ENCODE measurements at regions not wholly inside any gene's neighbourhood (a gene's known extent, or its start where the extent isn't known, plus 50 kb on each side); places are given as distances from the start of the nearest gene placed in this dataset.
"Not testable (repeated sequence)": the region's sequence is repeated elsewhere in the genome, so short reads cannot be mapped to it uniquely, and the experiment has no call there.

DNA sequence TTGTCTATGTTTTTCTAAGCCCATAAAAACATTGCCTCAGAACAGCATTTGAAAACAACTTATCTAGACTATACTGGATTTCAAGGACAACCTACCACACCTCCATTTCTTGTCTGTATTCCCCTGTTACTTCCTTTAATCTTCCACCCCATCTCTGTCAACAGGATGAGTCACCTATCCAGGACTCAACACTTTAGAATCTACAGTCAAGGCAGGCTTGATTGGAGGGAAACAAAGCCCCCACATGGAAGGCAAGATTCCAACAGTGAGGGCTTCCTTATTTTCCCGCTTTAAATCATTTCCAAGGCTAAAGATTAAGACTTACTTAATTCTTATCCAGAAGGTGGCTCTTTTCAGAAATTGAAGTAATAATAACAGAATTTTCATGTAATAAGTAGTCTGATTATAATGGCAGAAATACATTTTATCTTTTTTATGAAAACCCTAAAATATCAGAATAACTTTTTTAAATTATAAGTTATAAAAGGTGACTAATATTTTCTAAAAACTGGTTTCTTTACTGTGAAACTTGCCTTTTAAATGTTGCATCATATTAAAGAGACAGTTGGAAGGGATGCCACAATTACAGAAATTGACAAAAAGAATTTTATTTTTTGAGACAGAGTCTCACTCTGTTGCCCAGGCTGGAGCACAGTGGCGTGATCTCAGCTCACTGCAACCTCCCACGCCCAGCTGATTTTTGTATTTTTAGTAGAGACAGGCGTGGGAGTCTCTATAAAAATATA is 138.7 kb upstream of the CCDC150 start:
- no peak for DNase-seq

DNA sequence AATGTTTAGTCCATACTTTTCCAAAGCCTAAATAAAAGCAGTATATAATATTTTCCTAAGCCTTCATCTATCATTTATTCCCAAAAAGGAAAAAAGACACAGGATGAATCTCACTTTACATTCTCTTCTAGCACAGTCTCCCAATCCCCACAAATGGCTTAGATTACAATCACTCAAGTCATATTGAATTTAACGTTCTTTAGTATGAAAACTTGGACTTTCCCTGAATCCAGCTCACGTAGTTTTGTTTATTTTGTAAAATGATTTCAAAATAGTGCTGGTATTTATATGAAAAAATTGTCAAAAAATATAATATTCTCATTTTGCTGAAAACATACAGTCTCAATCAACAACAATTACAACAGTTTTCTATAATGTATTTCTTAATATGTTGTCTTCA is 137.7 kb upstream of the CCDC150 start:
- no peak for DNase-seq

DNA sequence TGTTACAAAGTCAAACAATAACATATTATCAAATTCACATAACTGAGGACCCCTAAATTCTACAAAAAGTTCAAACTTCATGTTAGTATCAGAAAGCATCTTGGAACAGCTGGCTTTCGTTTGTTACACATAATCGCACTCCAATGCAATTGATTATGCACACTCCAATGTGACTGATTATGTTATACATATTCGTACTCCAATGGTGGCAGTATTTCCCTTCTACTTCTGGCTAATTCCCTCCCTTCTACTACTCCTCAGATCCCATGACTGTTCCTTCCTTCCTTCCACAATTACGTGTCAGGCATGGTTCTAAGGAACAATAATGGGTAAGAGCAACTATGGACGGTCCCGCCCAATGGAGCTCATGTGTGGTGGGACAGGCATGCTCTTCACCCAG is 137.1 kb upstream of the CCDC150 start:
- DNase-seq = no peak

DNA sequence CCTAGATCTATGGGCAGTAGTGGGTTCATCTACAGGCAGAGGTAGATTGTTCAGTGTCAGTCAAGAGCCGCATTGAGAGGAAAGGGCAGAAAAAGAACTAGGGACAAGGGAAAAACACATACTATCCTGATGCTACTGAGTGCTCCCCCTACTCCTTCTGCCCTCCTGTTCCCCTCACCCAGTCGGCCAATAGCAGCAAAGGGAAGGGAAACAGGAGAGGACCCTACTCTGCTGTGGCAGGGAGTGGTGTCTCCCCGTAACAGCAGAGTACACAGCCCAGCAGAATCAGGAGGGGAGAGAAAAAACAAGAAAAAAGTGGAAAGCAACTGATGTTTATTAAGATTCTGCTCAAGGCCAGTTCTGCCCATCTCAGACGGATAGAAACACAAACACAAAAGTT is 136.1 kb upstream of the CCDC150 start:
- DNase-seq = no peak

DNA sequence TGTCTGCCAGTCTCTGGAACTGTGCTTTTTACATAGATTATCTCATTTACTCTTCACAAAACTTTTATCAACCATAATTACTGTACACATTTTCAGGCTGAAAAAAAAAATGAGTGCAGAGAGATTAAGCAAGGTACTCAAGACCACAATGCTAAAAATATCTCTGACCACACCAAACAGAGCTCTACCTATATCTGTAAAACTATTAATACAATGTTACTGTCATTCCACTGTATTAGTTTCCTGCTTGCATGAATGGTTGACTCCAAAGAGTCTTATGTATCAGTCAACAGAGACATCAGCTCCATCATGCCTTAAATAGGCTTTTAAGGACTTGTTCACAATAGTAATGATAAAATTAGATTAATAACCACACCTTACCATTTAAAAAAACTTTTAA is 134.7 kb upstream of the CCDC150 start:
- DNase-seq = no peak

DNA sequence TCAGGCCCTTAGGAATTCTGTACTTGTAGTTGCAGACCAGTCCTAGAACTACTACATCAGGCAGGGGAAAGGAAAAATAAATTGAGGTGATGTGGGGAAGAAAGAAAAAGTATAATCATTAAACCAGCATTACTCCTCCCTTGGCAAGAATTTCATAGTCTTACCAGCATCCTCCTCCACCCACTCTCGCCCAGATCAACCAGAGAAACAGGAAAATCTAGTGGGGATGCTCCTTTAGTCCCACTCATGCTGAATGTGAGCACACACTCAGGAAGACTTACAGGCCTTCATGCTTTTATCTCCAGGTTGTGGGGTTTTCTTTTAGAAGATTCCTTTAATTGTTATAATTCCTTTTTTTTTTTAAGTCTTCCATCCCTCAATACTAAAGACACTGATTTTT is 129.3 kb upstream of the CCDC150 start:
- no peak for DNase-seq

DNA sequence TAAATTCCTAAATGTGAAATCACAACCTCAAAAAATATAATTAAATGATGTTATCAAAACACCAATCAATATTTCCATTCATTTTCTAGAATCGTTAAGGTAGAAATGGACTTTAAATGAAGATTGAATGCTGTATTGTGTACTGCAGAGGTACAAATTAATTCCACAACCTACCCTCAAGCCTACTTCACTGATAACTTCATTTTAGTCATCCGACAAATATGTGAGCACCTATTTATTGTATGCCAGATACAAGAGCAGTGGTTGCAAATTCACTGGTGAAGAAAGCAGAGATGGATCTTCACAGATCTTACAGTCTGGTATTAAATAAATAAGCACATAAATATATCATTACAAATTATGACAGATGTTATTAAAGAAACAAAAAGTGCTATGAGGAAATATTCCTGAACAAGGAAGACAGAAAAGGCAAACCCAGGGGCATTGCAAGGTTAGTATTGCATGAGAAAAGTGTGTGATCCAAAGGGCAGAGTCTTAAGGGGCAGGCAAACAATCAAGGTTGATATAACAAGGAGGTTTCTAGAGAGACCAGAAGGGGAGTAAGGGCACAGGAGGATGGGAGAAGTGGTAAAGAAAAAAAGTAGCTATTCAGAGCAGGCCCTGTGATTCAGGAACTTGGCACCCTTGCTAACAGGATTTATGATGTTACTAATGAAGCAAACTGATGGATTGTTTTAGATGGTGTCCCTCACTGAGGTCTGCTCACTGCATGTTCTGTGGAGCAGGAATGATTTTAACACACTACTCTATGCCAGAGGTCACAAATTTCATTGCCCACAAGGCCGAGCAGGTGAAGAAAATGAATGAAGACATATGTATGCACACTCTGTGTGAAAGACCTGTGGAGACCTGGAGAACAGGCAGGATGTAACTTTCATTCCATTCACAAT is 128.0 kb upstream of the CCDC150 start:
- DNase-seq = no peak

DNA sequence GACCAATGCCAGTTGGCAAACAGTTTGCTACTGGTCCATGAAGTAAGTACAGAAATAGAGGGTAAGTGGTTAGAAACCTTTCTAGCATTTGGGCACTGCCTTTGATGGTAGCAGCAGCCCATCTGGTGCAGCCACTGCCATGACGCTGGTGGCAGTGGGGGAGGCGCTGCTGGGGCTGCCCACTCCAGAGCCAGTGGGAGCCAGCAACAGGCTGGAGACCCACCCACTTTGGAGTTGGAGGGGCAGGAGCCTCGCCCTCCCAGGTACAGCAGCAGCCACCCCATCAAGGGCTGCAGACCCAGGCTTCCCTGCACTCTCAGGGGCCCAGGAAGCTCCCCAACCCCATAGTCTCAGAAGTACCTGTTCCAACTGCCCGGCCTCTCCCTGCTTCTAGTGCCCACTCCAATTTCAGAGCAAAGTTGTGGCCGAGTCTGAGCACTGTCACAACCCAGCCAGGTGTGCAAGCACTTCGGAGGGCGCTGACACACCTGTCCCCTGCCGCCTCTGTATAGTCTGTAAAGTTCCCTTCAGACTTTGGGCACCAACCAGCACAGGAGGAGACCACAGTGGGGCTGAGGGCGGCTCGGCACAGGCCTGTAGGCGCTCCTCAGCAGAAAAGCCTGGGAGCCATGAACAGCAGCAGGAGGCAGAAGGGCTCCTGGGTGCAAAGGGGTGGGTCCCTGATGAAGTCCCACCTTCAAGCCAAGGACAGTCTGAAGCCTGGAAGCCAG is 125.6 kb upstream of the CCDC150 start:
- no peak for DNase-seq

DNA sequence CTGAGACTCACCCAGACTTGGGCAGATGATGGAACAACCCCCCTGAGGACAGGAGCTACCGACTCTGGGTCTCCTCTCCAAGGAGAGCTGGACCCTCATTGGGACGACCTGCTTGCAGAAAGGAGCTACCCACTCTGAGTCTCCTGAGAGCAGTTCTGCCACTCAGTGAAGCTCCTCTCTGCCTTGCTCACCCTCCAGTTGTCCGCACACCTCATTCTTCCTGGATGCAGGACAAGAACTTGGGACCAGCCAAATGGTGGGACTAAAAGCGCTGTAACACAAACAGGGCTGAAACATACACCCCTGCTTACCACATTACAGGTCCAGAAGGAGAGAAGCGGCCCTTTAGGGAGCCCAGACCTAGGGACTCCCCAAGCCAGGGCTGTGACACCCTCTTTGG is 124.9 kb upstream of the CCDC150 start:
- no peak for DNase-seq

DNA sequence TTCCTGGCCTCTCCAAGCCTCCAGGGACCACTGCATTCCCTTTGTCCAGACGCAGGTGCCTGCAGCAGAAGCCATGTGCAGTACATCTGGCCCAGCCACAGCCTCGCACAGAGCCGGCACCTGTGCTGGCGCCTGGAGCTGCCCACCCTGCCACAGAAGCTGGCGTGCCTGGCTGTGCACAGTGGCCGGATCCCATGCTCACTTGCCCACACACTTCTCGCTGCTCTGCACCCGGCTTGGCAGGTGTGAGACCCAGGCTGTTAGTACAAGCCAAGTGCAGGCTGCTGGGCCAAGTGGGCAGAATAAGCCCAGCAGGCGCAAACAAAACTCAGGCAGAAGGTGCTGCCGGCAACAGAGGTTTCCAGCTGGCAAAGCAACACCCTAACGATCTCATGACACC is 124.5 kb upstream of the CCDC150 start:
- no peak for DNase-seq

DNA sequence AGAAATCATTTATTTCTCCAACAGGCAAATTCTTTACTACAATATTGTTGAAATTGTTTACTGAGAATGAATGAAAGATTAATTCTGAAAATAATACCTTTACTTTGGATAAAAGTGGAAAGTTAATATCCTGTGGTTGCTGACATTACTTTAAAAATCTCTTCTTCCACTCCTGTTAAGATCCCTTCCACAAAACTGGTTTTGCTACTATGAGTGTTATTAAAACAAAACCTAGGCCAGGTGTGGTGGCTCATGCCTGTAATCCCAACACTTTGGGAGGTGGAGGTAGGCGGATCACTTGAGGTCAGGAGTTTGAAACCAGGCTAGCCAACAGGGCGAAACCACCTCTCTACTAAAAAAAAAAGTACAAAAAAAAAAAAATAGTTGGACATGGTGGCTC is 123.9 kb upstream of the CCDC150 start:
- no peak for DNase-seq

DNA sequence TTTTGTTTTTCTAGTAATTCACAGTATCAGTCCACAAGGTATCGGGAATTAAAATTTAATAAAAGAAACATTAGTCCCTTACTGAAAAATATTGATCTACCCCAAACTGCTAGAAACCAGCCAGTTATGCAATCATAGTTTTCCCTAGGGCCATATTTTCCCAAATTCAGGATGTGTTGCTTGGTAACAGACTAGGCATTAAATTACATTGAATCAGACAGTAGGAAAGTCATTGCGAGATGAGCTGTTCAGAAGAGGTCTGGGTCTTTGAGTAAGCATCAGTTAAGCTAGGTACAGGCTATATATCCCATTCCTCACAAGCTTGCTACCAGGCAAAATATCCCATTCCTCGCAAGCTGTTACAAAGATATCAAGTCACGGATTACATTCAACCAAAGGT is 123.0 kb upstream of the CCDC150 start:
- no peak for DNase-seq

DNA sequence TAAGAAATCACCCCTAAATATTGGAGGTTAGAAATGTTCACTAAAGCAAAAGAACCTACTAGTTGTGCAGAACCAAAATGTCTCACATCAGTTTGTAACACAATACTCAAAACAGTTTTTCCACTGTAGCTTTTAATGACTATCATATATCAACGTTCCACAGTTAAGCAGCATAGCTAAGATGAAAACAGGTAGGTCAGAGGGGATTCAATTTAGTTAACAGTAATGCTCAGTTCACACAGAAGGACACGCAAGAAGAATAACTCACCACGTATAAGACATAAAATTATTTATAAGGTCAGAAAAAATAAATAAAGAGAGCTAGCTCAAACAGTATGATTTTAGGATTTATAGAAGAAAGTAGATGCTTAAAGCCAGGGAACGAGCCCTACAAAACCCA is 118.9 kb upstream of the CCDC150 start:
- DNase-seq = no peak

DNA sequence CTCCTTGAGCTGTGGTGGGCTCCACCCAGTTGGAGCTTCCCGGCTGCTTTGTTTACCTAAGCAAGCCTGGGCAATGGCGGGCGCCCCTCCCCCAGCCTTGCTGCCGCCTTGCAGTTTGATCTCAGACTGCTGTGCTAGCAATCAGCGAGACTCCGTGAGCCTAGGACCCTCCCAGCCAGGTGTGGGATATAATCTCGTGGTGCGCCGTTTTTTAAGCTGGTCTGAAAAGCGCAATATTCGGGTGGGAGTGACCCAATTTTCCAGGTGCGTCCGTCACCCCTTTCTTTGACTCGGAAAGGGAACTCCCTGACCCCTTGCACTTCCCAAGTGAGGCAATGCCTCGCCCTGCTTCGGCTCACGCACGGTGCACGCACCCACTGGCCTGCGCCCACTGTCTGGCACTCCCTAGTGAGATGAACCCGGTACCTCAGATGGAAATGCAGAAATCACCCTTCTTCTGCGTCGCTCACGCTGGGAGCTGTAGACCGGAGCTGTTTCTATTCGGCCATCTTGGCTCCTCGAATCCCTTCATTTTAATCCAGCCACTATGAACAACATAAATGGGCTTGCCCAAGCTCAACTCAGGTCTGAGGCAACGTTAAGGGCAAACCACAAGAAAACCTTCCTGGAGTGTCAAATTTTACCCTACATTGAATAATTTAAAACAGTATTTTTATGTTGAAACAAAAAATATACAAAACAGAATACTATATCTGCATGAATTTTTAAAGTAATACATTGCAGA is 112.4 kb upstream of the CCDC150 start:
- not testable (repeated sequence) for DNase-seq

DNA sequence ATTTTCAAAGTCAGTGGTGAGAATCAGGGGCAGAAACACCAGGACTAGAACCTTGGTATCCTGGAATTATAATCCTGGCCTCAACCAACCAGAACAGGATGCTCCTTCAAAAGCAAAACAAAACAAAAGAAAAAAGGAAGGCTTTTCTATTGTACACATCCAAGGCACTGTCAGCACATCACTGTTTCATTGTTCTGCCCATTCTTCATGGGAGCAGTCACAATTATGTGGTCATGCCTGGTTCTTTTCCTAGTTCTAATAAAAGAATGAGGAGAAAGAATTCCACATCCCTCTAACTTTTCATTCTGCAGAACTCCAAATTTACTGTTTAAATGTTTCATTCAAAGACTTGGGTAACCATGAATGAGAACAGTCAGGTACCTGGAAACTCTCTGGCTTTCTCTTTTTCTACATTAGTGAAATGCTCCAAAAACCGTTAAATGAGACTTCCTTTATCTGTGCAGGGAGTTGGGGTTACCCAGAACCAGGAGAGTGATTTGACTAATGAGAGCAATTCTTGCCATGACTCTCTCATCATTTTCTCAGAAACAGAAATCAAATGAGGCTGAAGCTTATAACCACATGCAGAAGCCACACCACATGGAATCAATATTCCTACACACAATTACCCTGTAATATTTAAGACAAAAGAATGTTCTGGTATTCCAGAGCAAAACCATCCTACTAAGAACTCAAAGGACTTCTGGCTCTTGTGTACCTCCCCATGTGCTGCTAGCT is 110.9 kb upstream of the CCDC150 start:
- DNase-seq = no peak

DNA sequence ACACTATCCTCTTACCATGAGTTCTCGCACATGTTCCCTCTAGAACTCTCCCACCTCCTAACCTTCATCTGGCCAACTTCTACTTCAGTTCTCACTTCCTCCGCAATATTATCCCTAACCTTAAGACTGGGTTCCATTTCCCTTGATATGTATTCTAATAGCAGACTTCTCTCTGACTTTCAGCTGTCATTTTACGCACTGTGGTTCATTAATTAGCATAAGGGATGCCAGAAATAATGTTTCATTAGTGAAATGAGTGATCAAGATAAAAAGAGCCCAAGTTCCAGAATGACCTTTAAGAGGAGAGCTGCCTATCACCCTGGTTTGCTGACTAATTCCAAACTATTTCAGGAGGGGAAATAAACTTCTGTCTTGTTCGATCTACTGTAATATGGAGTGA is 108.6 kb upstream of the CCDC150 start:
- no peak for DNase-seq

DNA sequence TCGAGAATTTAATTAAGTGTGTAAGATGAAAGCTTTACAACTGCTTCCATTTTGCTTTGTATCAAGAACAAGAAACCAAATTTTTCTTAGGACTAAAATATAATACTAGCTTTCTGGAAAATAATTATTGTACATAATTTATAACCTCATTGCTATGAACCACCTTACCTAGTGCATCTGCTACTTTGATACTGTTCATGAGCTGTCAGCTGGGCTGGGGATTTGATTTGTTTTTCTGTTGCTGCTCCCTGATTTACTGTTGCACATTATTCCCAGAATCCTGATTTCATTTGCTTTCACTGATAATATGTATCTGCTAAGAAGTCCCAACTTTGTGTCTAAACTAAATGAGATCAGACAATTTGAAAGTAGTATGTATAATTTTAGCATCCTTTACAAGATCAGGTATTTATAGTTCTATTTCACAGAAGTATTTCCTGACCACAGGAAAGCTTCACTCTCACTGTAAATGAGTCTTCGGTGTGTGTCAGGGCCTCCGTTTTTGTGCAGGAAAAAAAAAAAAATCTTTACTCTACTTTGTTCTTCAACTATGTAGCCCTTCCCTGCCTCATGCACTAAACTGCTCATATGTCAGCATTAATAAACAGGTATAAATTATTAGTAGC is 105.6 kb upstream of the CCDC150 start:
- DNase-seq = no peak

DNA sequence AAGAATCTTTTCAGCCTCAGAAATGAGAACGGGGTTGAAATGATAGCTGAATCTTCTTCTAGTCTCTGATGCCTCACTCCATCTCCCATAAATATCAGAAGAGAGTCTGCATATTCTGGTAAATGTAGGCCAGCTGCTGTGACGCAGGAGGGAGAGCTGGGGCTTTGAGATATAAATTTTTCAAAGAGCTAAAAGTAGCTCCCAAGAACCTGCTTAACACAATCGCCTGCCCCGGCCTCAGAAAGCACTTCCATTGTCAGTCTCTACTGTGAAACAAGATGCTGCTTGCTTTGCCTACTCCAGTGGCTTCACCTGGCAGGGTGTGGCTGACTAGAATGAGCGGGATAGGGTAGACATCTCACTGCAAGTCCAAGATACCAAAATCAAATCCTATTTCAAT is 105.0 kb upstream of the CCDC150 start:
- no peak for DNase-seq

DNA sequence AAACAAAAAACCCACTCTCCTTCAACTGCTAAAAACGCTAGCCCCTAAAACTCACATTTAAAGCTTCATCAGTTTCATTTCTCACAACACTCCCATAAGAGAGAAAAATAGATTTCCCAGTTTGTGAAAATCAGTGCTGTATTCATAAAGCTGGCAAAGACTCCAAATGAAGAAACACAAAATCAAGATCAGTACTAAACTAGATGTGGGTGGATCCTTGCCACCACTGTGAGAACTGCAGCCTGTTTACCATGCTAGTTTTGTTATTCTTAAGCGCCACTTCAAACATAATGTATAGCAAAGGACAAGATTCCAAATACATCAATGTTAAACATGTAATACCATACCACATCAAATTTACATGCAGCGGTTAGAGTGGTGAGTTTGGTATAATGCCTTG is 104.5 kb upstream of the CCDC150 start:
- no peak for DNase-seq

DNA sequence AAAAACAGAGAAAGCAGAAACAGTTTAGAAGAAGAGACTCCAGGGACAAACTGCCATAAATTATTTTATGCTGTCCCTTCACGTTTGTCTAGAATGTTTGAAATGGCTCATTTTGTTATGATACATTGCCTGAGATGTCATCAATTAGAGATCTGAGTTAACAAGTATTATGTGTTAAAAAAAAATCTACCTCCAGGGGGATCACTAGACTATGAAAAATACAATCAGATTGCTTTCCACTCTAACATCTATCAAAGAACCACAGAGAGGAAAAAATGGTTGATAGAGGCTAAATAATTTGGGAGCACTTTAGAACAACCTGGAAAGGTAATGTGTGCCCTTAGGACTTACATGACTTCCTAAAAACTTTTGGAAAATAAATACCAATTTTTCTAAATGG is 103.8 kb upstream of the CCDC150 start:
- no peak for DNase-seq

DNA sequence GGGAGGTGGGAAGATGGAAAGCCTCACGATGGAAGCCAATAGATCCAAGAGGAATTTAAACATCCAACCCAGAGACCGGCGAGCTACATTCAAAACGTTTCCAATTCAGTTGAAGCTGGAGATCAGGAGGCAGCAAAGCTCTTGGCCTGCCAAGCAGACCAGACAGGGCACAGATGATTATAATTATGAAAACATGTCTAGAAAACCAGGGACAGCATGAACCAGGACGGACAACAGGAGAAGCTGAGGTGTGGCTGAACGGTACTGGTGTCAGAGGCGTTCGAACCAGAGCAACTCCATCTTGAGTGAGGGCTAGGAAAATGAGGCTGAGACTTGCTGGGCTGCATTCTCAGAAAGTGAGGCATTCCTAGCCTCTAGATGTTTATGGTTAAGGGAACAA is 102.2 kb upstream of the CCDC150 start:
- no peak for DNase-seq

DNA sequence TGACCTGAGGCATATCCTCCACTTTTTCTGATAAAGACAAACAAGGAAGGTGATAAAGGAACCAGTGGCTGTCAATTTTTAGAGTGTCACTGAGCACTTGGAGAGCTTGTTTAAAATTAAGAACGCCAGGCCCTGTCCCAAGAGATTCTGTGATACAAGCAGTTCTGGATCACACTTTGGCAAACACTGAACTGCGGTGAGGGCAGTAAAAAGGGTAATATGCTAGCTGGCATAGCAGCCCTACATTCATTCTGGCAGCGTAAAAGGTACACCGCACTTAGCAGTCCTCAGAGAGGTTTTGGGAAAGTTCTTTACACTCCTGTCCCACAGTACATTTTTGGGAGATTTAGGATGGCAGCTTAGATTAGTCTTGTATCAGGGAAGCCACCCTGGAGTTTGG is 101.3 kb upstream of the CCDC150 start:
- DNase-seq = no peak
